Body of pancreas (tissue), 4 donors: ENCODE measurements at regions not wholly inside any gene's neighbourhood (a gene's known extent, or its start where the extent isn't known, plus 50 kb on each side); places are given as distances from the start of the nearest gene placed in this dataset.

ENCODE experiments used
- ATAC-seq: fragments of 150-250 bp; one replicate; pipeline ENCODE4 v1.9.1; 2016
- DNase-seq, 4 donors: peaks; one replicate each; pipeline ENCODE4 v3.0.0-alpha.2; 2019
- H3K27ac ChIP-seq, 4 donors: fragments of 200-600 bp; sonication (generic); 1 replicate in 3 of 4; 2 replicates in 1 of 4; pipeline versions ENCODE4 v1.5.1 to v1.6.1; 2016 to 2019; ENCODE audit warnings: mild to moderate bottlenecking in 1 of 4, mixed read lengths in 1 of 4, moderate library complexity in 1 of 4
- H3K27me3 ChIP-seq, 2 donors: fragments of 200-600 bp; sonication (generic); one replicate each; pipeline ENCODE4 v1.6.0; 2016; ENCODE audit warnings: mild to moderate bottlenecking in 1 of 2
- H3K36me3 ChIP-seq, 2 donors: fragments of 200-600 bp; sonication (generic); replicated peaks in 1 of 2; 2 replicates each; pipeline ENCODE4 v1.5.1; 2016; ENCODE audit warnings: low read depth in 2 of 2; ENCODE audit not compliant: insufficient read depth in 1 of 2
- H3K4me1 ChIP-seq: fragments of 200-600 bp; sonication (generic); one replicate; pipeline ENCODE4 v1.6.0; 2016
- H3K4me3 ChIP-seq, 2 donors: fragments of 200-600 bp; sonication (generic); 1 replicate in 1 of 2; 2 replicates in 1 of 2; pipeline ENCODE4 v1.5.1; 2016 to 2019
- H3K9me3 ChIP-seq, 3 donors: fragments of 200-600 bp; sonication (generic); 1 replicate in 2 of 3; 2 replicates in 1 of 3; pipeline ENCODE4 v1.5.1; 2016
- POLR2A ChIP-seq, 3 donors: fragments of 450-650 bp; IDR thresholded peaks; one replicate each; pipeline ENCODE4 v1.6.1; 2016; ENCODE audit warnings: antibody characterized with exemption in 3 of 3, mild to moderate bottlenecking in 2 of 3
- WGBS, 2 donors: methylation state at CpG; one replicate each; pipeline ENCODE4 v1.1.5; 2017; 5-methylcytosine and 5-hydroxymethylcytosine counted together
- intact Hi-C: fragments of 100-400 bp; cut with DNase I; formaldehyde crosslinking; loops from one replicate; pipeline ENCODE4 v1.15.1; 2023
- TF ChIP-seq, protein P1 (sequence below), 7 experiments: fragments of 450-650 bp in 4 of 7; fragments of 200-600 bp in 3 of 7; sonication (generic) in 3 of 7; IDR thresholded peaks; one replicate each; pipeline ENCODE4 v1.5.1; 2016 to 2019; ENCODE audit warnings: antibody characterized with exemption in 7 of 7

DNA sequence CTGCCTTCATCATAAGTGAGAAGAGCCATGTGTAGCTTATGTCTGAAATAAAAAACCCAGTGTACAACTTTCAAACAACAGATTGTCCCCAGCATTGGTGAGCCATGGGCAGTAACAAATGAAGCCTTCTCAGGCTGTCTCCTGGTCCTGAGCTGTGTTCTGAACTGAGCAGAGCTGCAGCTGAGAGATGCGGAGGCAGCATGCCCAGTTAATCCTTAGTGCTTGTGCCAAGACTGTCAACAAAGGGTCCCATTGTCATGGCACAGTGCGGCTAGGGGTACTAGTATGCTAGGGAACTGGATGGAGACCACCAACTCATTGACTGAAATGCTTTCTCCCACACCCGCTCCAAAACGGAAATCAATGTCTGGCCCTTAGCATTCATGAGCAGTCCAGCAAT is 154.3 kb downstream of the RMST start:
- Histone ChIP-seq H3K27me3 (no peaks in the 10 kb centered on the region), H3K9me3 (no peaks in the 10 kb centered on the region), H3K27ac (no peak overlapping the region), H3K36me3 (no peaks in the 10 kb centered on the region), H3K4me1 (no peaks in the 10 kb centered on the region), H3K4me3 (no peak overlapping the region)
- WGBS, 2 donors, result 60 to 78% methylated on average over 4 of the region's 4 CpGs
- ATAC-seq, result no peak
- TF ChIP-seq, protein P1, sequence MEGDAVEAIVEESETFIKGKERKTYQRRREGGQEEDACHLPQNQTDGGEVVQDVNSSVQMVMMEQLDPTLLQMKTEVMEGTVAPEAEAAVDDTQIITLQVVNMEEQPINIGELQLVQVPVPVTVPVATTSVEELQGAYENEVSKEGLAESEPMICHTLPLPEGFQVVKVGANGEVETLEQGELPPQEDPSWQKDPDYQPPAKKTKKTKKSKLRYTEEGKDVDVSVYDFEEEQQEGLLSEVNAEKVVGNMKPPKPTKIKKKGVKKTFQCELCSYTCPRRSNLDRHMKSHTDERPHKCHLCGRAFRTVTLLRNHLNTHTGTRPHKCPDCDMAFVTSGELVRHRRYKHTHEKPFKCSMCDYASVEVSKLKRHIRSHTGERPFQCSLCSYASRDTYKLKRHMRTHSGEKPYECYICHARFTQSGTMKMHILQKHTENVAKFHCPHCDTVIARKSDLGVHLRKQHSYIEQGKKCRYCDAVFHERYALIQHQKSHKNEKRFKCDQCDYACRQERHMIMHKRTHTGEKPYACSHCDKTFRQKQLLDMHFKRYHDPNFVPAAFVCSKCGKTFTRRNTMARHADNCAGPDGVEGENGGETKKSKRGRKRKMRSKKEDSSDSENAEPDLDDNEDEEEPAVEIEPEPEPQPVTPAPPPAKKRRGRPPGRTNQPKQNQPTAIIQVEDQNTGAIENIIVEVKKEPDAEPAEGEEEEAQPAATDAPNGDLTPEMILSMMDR (IDR thresholded peaks at IDR 0.05), result no peak
- TF ChIP-seq POLR2A (IDR thresholded peaks at IDR 0.05), result no peak
- intact Hi-C loops, result no loop called here
- DNase-seq, result no peak

DNA sequence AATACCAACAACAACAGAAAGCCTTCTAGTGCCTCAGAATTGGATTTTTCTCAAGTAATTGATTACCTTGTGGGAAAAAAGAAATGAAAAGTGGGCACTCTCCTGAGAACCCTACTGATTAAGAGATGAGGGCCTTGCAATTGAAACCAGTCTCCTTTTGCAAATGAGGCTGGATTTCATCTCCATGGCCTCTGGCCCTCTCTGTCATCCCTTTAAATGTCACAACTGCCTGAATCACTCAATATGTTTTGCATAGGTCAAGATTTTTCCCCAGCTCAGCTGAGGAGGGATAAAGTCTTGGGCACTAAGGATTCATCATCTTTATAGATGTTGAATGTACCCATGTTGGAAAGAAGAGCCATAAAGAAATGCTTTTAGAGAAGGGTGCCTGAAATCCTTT is 166.4 kb downstream of the RMST start:
- Histone ChIP-seq H3K36me3 (no peaks in the 10 kb centered on the region), H3K27me3 (no peaks in the 10 kb centered on the region), H3K4me1 (no peaks in the 10 kb centered on the region), H3K9me3 (no peaks in the 10 kb centered on the region), H3K27ac (no peak overlapping the region), H3K4me3 (no peak overlapping the region)
- ATAC-seq (no peak), DNase-seq (no peak)
- TF ChIP-seq, protein P1 (IDR thresholded peaks at IDR 0.05), result no peak
- no peak for TF ChIP-seq POLR2A (IDR thresholded peaks at IDR 0.05)
- intact Hi-C loops, result no loop called here

DNA sequence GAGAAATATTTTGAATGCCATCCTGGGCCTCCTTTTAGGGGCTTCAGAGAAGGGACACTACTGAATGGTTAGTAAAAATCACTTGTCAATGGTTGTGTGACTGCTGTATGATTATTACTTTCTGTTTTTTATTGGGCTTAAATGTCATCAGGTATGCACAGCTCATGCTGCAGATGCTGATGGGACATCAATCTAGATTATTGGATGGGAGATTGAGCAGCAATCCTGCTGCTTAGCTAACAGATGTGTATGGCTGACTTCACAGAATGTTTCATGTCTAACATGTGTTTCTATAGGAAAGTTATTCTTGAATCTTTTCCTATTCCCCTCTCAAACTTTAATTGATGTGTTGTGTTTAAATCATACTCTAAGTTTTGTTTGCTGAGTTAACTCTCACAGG is 166.8 kb downstream of the RMST start:
- no peaks in the 10 kb centered on the region for H3K9me3 ChIP-seq
- intact Hi-C loops, result no loop called here
- H3K4me3 ChIP-seq, result no peak overlapping the region
- no peaks in the 10 kb centered on the region for H3K27me3 ChIP-seq
- TF ChIP-seq, protein P1 (IDR thresholded peaks at IDR 0.05), result no peak
- TF ChIP-seq POLR2A (IDR thresholded peaks at IDR 0.05), result no peak
- DNase-seq (no peak), ATAC-seq (no peak)
- H3K36me3 ChIP-seq, result no peaks in the 10 kb centered on the region
- no peak overlapping the region for H3K27ac ChIP-seq
- H3K4me1 ChIP-seq, result no peaks in the 10 kb centered on the region

DNA sequence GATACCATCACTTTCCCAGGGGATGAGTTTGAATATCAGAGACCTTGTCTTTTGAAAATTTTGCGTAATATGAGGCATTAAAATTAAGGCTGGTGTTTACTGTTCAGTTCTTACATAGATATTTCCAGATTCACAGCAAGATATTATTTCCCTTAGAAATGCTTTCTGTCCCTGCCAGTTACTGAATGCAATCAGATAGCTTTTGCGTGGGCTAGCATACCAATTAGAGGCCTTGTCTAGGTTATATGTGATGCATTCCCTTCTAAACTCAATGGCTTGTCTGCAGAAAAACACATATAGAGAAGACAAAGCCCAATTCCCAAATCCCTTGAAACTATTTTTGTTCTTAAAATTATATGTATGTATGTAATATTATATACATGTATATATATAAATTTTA is 167.8 kb downstream of the RMST start:
- ATAC-seq, result no peak
- DNase-seq, result no peak
- Histone ChIP-seq H3K27me3 (no peaks in the 10 kb centered on the region), H3K27ac (no peak overlapping the region), H3K36me3 (no peaks in the 10 kb centered on the region), H3K4me3 (no peak overlapping the region), H3K4me1 (no peaks in the 10 kb centered on the region), H3K9me3 (no peaks in the 10 kb centered on the region)
- 80 to 82% methylated on average over 2 of the region's 2 CpGs for WGBS, 2 donors
- intact Hi-C loops, result no loop called here
- TF ChIP-seq, protein P1 (IDR thresholded peaks at IDR 0.05), result no peak
- no peak for TF ChIP-seq POLR2A (IDR thresholded peaks at IDR 0.05)

- 47 to 55% methylated on average over 4 of the region's 4 CpGs for WGBS, 2 donors
- TF ChIP-seq, protein P1 (IDR thresholded peaks at IDR 0.05), result no peak
- no peak for TF ChIP-seq POLR2A (IDR thresholded peaks at IDR 0.05)
- no peaks in the 10 kb centered on the region for H3K9me3 ChIP-seq
These were observed 168.3 kb downstream of the RMST start for GRCh38 chr12:97630875-97631274.

More at GRCh38 chr12:97630875-97631274, 168.3 kb downstream of the RMST start:
- H3K4me3 ChIP-seq, result no peak overlapping the region
- ATAC-seq (no peak), DNase-seq (no peak)
- intact Hi-C loops, result no loop called here
- H3K27me3 ChIP-seq, result no peaks in the 10 kb centered on the region
- no peaks in the 10 kb centered on the region for H3K36me3 ChIP-seq
- H3K4me1 ChIP-seq, result no peaks in the 10 kb centered on the region
- H3K27ac ChIP-seq, result no peak overlapping the region
